Bronchial epithelial cell (primary cell): ENCODE measurements at regions not wholly inside any gene's neighbourhood (a gene's known extent, or its start where the extent isn't known, plus 50 kb on each side); places are given as distances from the start of the nearest gene placed in this dataset.

Source experiments
- DNase-seq: peaks from one replicate; pipeline ENCODE4 v3.0.0-alpha.2; 2010; ENCODE audit warnings: low read depth
- FAIRE-seq: peaks from 2 replicates; lab custom pipeline; 2011; peaks lifted over from hg19 to GRCh38; lab: Jason Lieb, UNC
- H3K27me3 ChIP-seq: 2 replicates; pipeline ENCODE4 v1.5.1; 2011; ENCODE audit warnings: low read length; ENCODE audit not compliant: control insufficient read depth, insufficient read depth
- H3K36me3 ChIP-seq: 2 replicates; pipeline ENCODE4 v1.5.1; 2011; ENCODE audit warnings: low read length; ENCODE audit not compliant: control insufficient read depth, insufficient read depth
- H3K4me3 ChIP-seq: 2 replicates; pipeline ENCODE4 v1.5.1; 2011; ENCODE audit warnings: mild to moderate bottlenecking, low read depth, low read length, control low read depth
- CTCF ChIP-seq: IDR thresholded peaks from 2 replicates; pipeline ENCODE4 v1.5.1; 2011; ENCODE audit warnings: mild to moderate bottlenecking, moderate library complexity, low read length, control low read depth, inconsistent platforms; ENCODE audit not compliant: insufficient read depth, severe bottlenecking

GRCh38 chr16:9495824-9496223 is 404.4 kb downstream of the HAPSTR1 start:
- Histone ChIP-seq H3K4me3 (no peak overlapping the region), H3K36me3 (no peaks in the 10 kb centered on the region), H3K27me3 (no peaks in the 10 kb centered on the region)
- no peak for FAIRE-seq
- no peak for TF ChIP-seq CTCF
- no peak for DNase-seq

GRCh38 chr16:9497750-9498149 is 406.3 kb downstream of the HAPSTR1 start:
- no peak for TF ChIP-seq CTCF
- FAIRE-seq = no peak

GRCh38 chr16:9499941-9500593 is 408.6 kb downstream of the HAPSTR1 start:
- H3K36me3 ChIP-seq = no peaks in the 10 kb centered on the region
- FAIRE-seq = no peak
- no peak for DNase-seq
- no peak overlapping the region for H3K4me3 ChIP-seq
- TF ChIP-seq CTCF = no peak
- no peaks in the 10 kb centered on the region for H3K27me3 ChIP-seq

More at GRCh38 chr16:9497750-9498149, 406.3 kb downstream of the HAPSTR1 start:
- H3K4me3 ChIP-seq = no peak overlapping the region
- no peak for DNase-seq
- H3K27me3 ChIP-seq = no peaks in the 10 kb centered on the region
- no peaks in the 10 kb centered on the region for H3K36me3 ChIP-seq

- H3K4me3 ChIP-seq = no peak overlapping the region
- H3K36me3 ChIP-seq = no peaks in the 10 kb centered on the region
- TF ChIP-seq CTCF = no peak
- H3K27me3 ChIP-seq = no peaks in the 10 kb centered on the region
- FAIRE-seq = peak; percentile 79
- no peak for DNase-seq
These were observed 409.4 kb downstream of the HAPSTR1 start for GRCh38 chr16:9500872-9501271.

- H3K36me3 ChIP-seq = no peaks in the 10 kb centered on the region
- no peak for FAIRE-seq
These were observed 412.0 kb downstream of the HAPSTR1 start for GRCh38 chr16:9503251-9503984.

More at GRCh38 chr16:9503251-9503984, 412.0 kb downstream of the HAPSTR1 start:
- no peak for TF ChIP-seq CTCF
- no peak for DNase-seq
- no peak overlapping the region for H3K4me3 ChIP-seq
- no peaks in the 10 kb centered on the region for H3K27me3 ChIP-seq
